GF-D8 (cell line): ENCODE measurements at regions not wholly inside any gene's neighbourhood (a gene's known extent, or its start where the extent isn't known, plus 50 kb on each side); places are given as distances from the start of the nearest gene placed in this dataset.
"Not testable (repeated sequence)": the region's sequence is repeated elsewhere in the genome, so short reads cannot be mapped to it uniquely, and the experiment has no call there.

Experiments
- DNase-seq: peaks from one replicate; lab custom pipeline; 2025; lab: John Stamatoyannopoulos, UW

GRCh38 chr6:139710556-139710955 lies 336.1 kb upstream of the CITED2 start:
- DNase-seq = no peak

- no peak for DNase-seq
Observed at GRCh38 chr6:139708337-139709199, 334.1 kb upstream of the CITED2 start.

GRCh38 chr6:139706912-139707311 lies 332.5 kb upstream of the CITED2 start:
- no peak for DNase-seq

- DNase-seq = no peak
Observed at GRCh38 chr6:139705284-139705683, 330.8 kb upstream of the CITED2 start.

- no peak for DNase-seq
Observed at GRCh38 chr6:139703780-139704179, 329.3 kb upstream of the CITED2 start.

GRCh38 chr6:139702706-139703105 lies 328.3 kb upstream of the CITED2 start:
- DNase-seq = no peak

- DNase-seq = no peak
Observed at GRCh38 chr6:139701695-139702094, 327.2 kb upstream of the CITED2 start.

- DNase-seq = no peak
Observed at GRCh38 chr6:139701003-139701402, 326.6 kb upstream of the CITED2 start.

- DNase-seq = no peak
Observed at GRCh38 chr6:139699911-139700310, 325.5 kb upstream of the CITED2 start.

- peak; percentile 6 for DNase-seq
Observed at GRCh38 chr6:139699335-139699734, 324.9 kb upstream of the CITED2 start.

GRCh38 chr6:139698526-139699176 lies 324.2 kb upstream of the CITED2 start:
- peak; percentile 63 for DNase-seq

- not testable (repeated sequence) for DNase-seq
Observed at GRCh38 chr6:139697856-139698255, 323.4 kb upstream of the CITED2 start.

- not testable (repeated sequence) for DNase-seq
Observed at GRCh38 chr6:139696991-139697390, 322.5 kb upstream of the CITED2 start.

GRCh38 chr6:139695361-139695760 lies 320.9 kb upstream of the CITED2 start:
- DNase-seq = no peak

GRCh38 chr6:139693735-139694134 lies 319.3 kb upstream of the CITED2 start:
- DNase-seq = no peak

GRCh38 chr6:139690007-139690406 lies 315.6 kb upstream of the CITED2 start:
- no peak for DNase-seq

- no peak for DNase-seq
Observed at GRCh38 chr6:139687055-139687454, 312.6 kb upstream of the CITED2 start.

GRCh38 chr6:139686308-139686707 lies 311.9 kb upstream of the CITED2 start:
- DNase-seq = no peak

- no peak for DNase-seq
Observed at GRCh38 chr6:139685009-139685408, 310.6 kb upstream of the CITED2 start.

GRCh38 chr6:139680819-139681218 lies 306.4 kb upstream of the CITED2 start:
- DNase-seq = no peak

GRCh38 chr6:139679516-139680179 lies 305.2 kb upstream of the CITED2 start:
- DNase-seq = peak; percentile 52

GRCh38 chr6:139676718-139677117 lies 302.3 kb upstream of the CITED2 start:
- no peak for DNase-seq

- DNase-seq = no peak
Observed at GRCh38 chr6:139666284-139666683, 291.8 kb upstream of the CITED2 start.
